Astrocyte (in vitro differentiated cells and primary cell): ENCODE measurements at regions not wholly inside any gene's neighbourhood (a gene's known extent, or its start where the extent isn't known, plus 50 kb on each side); places are given as distances from the start of the nearest gene placed in this dataset.

Source experiments
- DNase-seq: peaks from one replicate; pipeline ENCODE4 v3.0.0-alpha.2; 2010; ENCODE audit warnings: low read depth
- FAIRE-seq: peaks from 2 replicates; lab custom pipeline; 2011; peaks lifted over from hg19 to GRCh38; lab: Jason Lieb, UNC
- H2AFZ ChIP-seq: 2 replicates; pipeline ENCODE4 v1.6.0; 2012; ENCODE audit warnings: low read depth, low read length, inconsistent platforms
- H3K27ac ChIP-seq: 2 replicates; pipeline ENCODE4 v1.5.1; 2011; ENCODE audit warnings: low read depth, low read length, inconsistent platforms
- H3K27me3 ChIP-seq: 2 replicates; pipeline ENCODE4 v1.6.0; 2011; ENCODE audit warnings: low read length, inconsistent platforms; ENCODE audit not compliant: insufficient read depth
- H3K36me3 ChIP-seq: 2 replicates; pipeline ENCODE4 v1.5.1; 2011; ENCODE audit warnings: low read length, inconsistent platforms; ENCODE audit not compliant: insufficient read depth
- H3K4me1 ChIP-seq: 2 replicates; pipeline ENCODE4 v1.5.1; 2011; ENCODE audit warnings: low read length, inconsistent platforms; ENCODE audit not compliant: insufficient read depth
- H3K4me2 ChIP-seq: 2 replicates; pipeline ENCODE4 v1.6.0; 2012; ENCODE audit warnings: low read length, inconsistent platforms
- H3K4me3 ChIP-seq: 2 replicates; pipeline ENCODE4 v1.5.1; 2011; ENCODE audit warnings: low read depth, mild to moderate bottlenecking, low read length, inconsistent platforms; ENCODE audit not compliant: insufficient read depth
- H3K79me2 ChIP-seq: 2 replicates; pipeline ENCODE4 v1.6.0; 2012; ENCODE audit warnings: mild to moderate bottlenecking, low read length, inconsistent platforms; ENCODE audit not compliant: insufficient read depth
- H3K9ac ChIP-seq: 2 replicates; pipeline ENCODE4 v1.6.0; 2012; ENCODE audit warnings: mild to moderate bottlenecking, low read length, inconsistent platforms
- H3K9me3 ChIP-seq: 2 replicates; pipeline ENCODE4 v1.5.1; 2012; ENCODE audit warnings: low read depth, mild to moderate bottlenecking, low read length, inconsistent platforms; ENCODE audit not compliant: insufficient read depth
- H4K20me1 ChIP-seq: 2 replicates; pipeline ENCODE4 v1.6.0; 2012; ENCODE audit warnings: low read length, inconsistent platforms; ENCODE audit not compliant: insufficient read depth
- H3K27ac Mint-ChIP-seq: one replicate; pipeline ENCODE4 v1.8.0; 2021; ENCODE audit warnings: mild to moderate bottlenecking, mixed read lengths; ENCODE audit not compliant: unreplicated experiment
- H3K27me3 Mint-ChIP-seq: one replicate; pipeline ENCODE4 v1.8.0; 2021; ENCODE audit warnings: low read depth, mixed read lengths; ENCODE audit not compliant: unreplicated experiment
- H3K36me3 Mint-ChIP-seq: one replicate; pipeline ENCODE4 v1.8.0; 2021; ENCODE audit warnings: low read depth, mixed read lengths; ENCODE audit not compliant: unreplicated experiment
- H3K4me1 Mint-ChIP-seq: one replicate; pipeline ENCODE4 v1.8.0; 2021; ENCODE audit warnings: low read depth, mixed read lengths; ENCODE audit not compliant: unreplicated experiment
- H3K4me3 Mint-ChIP-seq: one replicate; pipeline ENCODE4 v1.8.0; 2021; ENCODE audit warnings: mild to moderate bottlenecking, moderate library complexity, mixed read lengths; ENCODE audit not compliant: unreplicated experiment
- H3K9me3 Mint-ChIP-seq: one replicate; pipeline ENCODE4 v1.8.0; 2021; ENCODE audit warnings: mild to moderate bottlenecking, mixed read lengths; ENCODE audit not compliant: unreplicated experiment
- CTCF ChIP-seq: IDR thresholded peaks from 2 replicates; pipeline ENCODE4 v1.5.1; 2011; ENCODE audit warnings: low read depth, mild to moderate bottlenecking, inconsistent platforms, low read length, moderate library complexity; ENCODE audit not compliant: insufficient read depth
- EZH2 ChIP-seq: IDR thresholded peaks from 2 replicates; pipeline ENCODE4 v1.6.1; 2012; ENCODE audit warnings: mild to moderate bottlenecking, low read length, inconsistent platforms; ENCODE audit not compliant: insufficient read depth

GRCh38 chr7:85306115-85306514, 119.3 kb upstream of the SEMA3D start:
- Histone ChIP-seq H3K36me3 (no peaks in the 10 kb centered on the region), H3K9ac (no peak overlapping the region), H3K79me2 (no peaks in the 10 kb centered on the region), H4K20me1 (no peaks in the 10 kb centered on the region), H3K27ac (no peak overlapping the region), H3K27me3 (no peaks in the 10 kb centered on the region), H3K4me3 (no peak overlapping the region), H3K9me3 (no peaks in the 10 kb centered on the region), H2AFZ (no peak overlapping the region), H3K4me2 (no peak overlapping the region), H3K4me1 (no peaks in the 10 kb centered on the region)
- Mint-ChIP-seq H3K27me3 (no peaks in the 10 kb centered on the region), H3K4me3 (no peak overlapping the region), H3K36me3 (no peaks in the 10 kb centered on the region), H3K4me1 (no peaks in the 10 kb centered on the region), H3K27ac (no peak overlapping the region), H3K9me3 (no peaks in the 10 kb centered on the region)
- TF ChIP-seq CTCF (no peak), EZH2 (no peak)
- DNase-seq (no peak), FAIRE-seq (no peak)

DNA sequence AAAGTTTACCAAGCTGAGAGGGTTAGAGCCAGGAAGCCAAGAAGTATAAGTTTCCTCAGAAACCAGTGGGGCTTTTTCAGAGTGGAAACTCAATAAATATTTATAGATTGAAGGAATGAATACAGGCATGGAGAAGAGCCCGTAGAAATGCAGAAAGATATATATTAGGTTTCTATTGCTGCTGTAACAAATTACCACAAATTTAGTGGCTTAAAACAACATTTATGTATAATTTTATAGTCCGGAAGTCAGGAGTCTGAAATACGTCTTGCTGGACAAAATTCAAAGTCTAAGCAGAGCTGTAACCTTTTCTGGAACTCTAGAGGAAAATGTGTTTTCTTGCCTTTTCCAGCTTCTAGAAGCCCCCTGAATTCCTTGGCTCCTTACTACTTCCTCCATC, 107.3 kb upstream of the SEMA3D start:
- no peak overlapping the region for H2AFZ ChIP-seq
- H3K27ac ChIP-seq, result no peak overlapping the region
- TF ChIP-seq EZH2 (no peak), CTCF (no peak)
- no peak overlapping the region for H3K9ac ChIP-seq
- H3K9me3 ChIP-seq, result no peaks in the 10 kb centered on the region
- no peaks in the 10 kb centered on the region for H3K27me3 ChIP-seq
- no peak for DNase-seq
- H3K36me3 Mint-ChIP-seq, result no peaks in the 10 kb centered on the region
- H3K4me1 ChIP-seq, result no peaks in the 10 kb centered on the region
- no peaks in the 10 kb centered on the region for H3K4me1 Mint-ChIP-seq
- no peak overlapping the region for H3K4me2 ChIP-seq
- no peaks in the 10 kb centered on the region for H3K27me3 Mint-ChIP-seq
- H3K79me2 ChIP-seq, result no peaks in the 10 kb centered on the region
- H3K36me3 ChIP-seq, result no peaks in the 10 kb centered on the region
- no peak overlapping the region for H3K4me3 ChIP-seq
- H4K20me1 ChIP-seq, result no peaks in the 10 kb centered on the region
- no peak overlapping the region for H3K4me3 Mint-ChIP-seq
- no peaks in the 10 kb centered on the region for H3K9me3 Mint-ChIP-seq
- H3K27ac Mint-ChIP-seq, result no peak overlapping the region
- FAIRE-seq, result no peak

- Histone ChIP-seq H3K27ac (no peak overlapping the region), H3K4me3 (no peak overlapping the region), H3K9me3 (no peaks in the 10 kb centered on the region), H2AFZ (no peak overlapping the region), H3K36me3 (no peaks in the 10 kb centered on the region), H4K20me1 (no peaks in the 10 kb centered on the region), H3K79me2 (no peaks in the 10 kb centered on the region), H3K27me3 (no peaks in the 10 kb centered on the region), H3K4me1 (no peaks in the 10 kb centered on the region), H3K9ac (no peak overlapping the region), H3K4me2 (no peak overlapping the region)
- no peaks in the 10 kb centered on the region for H3K4me1 Mint-ChIP-seq
- DNase-seq, result no peak
- no peak overlapping the region for H3K27ac Mint-ChIP-seq
- no peaks in the 10 kb centered on the region for H3K36me3 Mint-ChIP-seq
- FAIRE-seq, result no peak
- no peak for TF ChIP-seq EZH2
- TF ChIP-seq CTCF, result no peak
- H3K9me3 Mint-ChIP-seq, result no peaks in the 10 kb centered on the region
- no peak overlapping the region for H3K4me3 Mint-ChIP-seq
- no peaks in the 10 kb centered on the region for H3K27me3 Mint-ChIP-seq
These were observed 106.2 kb upstream of the SEMA3D start for GRCh38 chr7:85292908-85293576.
